Ascending aorta (tissue), 2 donors: ENCODE measurements at regions not wholly inside any gene's neighbourhood (a gene's known extent, or its start where the extent isn't known, plus 50 kb on each side); places are given as distances from the start of the nearest gene placed in this dataset.

Source experiments
- DNase-seq, 2 donors: peaks; one replicate each; pipeline ENCODE4 v3.0.0-alpha.2; 2019; ENCODE audit warnings: low spot score in 2 of 2
- H3K27ac ChIP-seq, 2 donors: fragments of 200-600 bp; sonication (generic); one replicate each; pipeline ENCODE4 v1.5.1; 2016 to 2017; ENCODE audit warnings: mild to moderate bottlenecking in 1 of 2
- H3K27me3 ChIP-seq: fragments of 200-600 bp; sonication (generic); one replicate; pipeline ENCODE4 v1.5.1; 2017
- H3K36me3 ChIP-seq, 2 donors: fragments of 200-600 bp; sonication (generic); one replicate each; pipeline ENCODE4 v1.5.1; 2016
- H3K4me1 ChIP-seq, 2 donors: fragments of 200-600 bp; sonication (generic); one replicate each; pipeline ENCODE4 v1.5.1; 2016 to 2017; ENCODE audit warnings: mild to moderate bottlenecking in 1 of 2
- H3K4me3 ChIP-seq, 2 donors: fragments of 200-600 bp; sonication (generic); one replicate each; pipeline ENCODE4 v1.5.1; 2016 to 2017; ENCODE audit warnings: mild to moderate bottlenecking in 1 of 2
- H3K9me3 ChIP-seq, 2 donors: fragments of 200-600 bp; sonication (generic); one replicate each; pipeline ENCODE4 v1.5.1; 2016
- intact Hi-C: fragments of 100-400 bp; cut with DNase I; formaldehyde crosslinking; loops from one replicate; pipeline ENCODE4 v1.15.1; 2023
- TF ChIP-seq, protein P1 (sequence below), 3 experiments: fragments of 200-600 bp in 2 of 3; fragments of 450-650 bp in 1 of 3; sonication (generic) in 2 of 3; IDR thresholded peaks; one replicate each; pipeline ENCODE4 v1.5.1; 2016 to 2019; ENCODE audit warnings: antibody characterized with exemption in 3 of 3, mild to moderate bottlenecking in 1 of 3, moderate library complexity in 1 of 3

DNA sequence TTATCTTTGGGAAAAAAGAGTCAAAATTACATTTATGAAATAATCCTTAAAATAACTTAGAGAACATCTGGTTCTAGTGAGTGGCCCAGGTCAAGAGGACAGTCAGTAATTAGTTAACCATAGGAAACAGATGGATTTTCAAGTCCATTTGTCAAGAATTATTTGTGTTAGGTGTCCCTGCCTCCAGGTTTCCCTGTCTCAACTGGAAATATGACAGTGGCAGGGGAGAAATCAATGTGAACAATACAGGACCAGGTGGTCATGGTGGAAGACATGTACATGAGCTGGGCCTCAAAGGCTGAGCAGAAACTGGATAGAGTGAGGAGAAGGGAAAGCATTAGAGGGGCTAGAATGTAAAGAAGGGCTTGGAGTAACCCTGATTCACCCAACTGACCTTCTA, 372.6 kb downstream of the VPS13C start:
- H3K9me3 ChIP-seq = no peaks in the 10 kb centered on the region
- TF ChIP-seq, protein P1, sequence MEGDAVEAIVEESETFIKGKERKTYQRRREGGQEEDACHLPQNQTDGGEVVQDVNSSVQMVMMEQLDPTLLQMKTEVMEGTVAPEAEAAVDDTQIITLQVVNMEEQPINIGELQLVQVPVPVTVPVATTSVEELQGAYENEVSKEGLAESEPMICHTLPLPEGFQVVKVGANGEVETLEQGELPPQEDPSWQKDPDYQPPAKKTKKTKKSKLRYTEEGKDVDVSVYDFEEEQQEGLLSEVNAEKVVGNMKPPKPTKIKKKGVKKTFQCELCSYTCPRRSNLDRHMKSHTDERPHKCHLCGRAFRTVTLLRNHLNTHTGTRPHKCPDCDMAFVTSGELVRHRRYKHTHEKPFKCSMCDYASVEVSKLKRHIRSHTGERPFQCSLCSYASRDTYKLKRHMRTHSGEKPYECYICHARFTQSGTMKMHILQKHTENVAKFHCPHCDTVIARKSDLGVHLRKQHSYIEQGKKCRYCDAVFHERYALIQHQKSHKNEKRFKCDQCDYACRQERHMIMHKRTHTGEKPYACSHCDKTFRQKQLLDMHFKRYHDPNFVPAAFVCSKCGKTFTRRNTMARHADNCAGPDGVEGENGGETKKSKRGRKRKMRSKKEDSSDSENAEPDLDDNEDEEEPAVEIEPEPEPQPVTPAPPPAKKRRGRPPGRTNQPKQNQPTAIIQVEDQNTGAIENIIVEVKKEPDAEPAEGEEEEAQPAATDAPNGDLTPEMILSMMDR (IDR thresholded peaks at IDR 0.05) = no peak
- H3K4me3 ChIP-seq = no peak overlapping the region
- H3K27me3 ChIP-seq = no peaks in the 10 kb centered on the region
- intact Hi-C loops = no loop called here
- H3K4me1 ChIP-seq = no peaks in the 10 kb centered on the region
- no peak for DNase-seq
- H3K36me3 ChIP-seq = no peaks in the 10 kb centered on the region
- H3K27ac ChIP-seq = no peak overlapping the region

DNA sequence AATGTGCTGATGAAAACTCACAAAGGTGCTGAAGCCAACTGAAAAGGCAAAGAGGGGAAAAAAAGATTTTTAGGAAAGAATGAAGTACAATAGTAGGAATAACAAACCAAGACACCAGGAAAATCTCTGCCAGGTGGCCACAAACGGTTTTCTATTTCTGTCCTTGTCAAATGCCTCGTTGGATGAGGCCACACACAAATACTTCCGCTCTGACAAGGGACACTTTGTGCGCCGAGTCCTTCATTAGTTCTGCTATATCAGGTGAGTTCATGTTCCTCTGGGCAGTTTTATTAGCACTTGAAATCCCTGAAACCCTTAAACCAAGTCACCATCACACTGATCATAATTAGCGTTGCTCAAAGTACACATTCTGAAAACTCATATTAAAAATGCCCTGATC, 373.1 kb downstream of the VPS13C start:
- TF ChIP-seq, protein P1 (IDR thresholded peaks at IDR 0.05) = no peak
- intact Hi-C loops = no loop called here
- Histone ChIP-seq H3K27ac (no peak overlapping the region), H3K27me3 (no peaks in the 10 kb centered on the region), H3K9me3 (no peaks in the 10 kb centered on the region), H3K36me3 (no peaks in the 10 kb centered on the region), H3K4me1 (no peaks in the 10 kb centered on the region), H3K4me3 (no peak overlapping the region)
- no peak for DNase-seq

DNA sequence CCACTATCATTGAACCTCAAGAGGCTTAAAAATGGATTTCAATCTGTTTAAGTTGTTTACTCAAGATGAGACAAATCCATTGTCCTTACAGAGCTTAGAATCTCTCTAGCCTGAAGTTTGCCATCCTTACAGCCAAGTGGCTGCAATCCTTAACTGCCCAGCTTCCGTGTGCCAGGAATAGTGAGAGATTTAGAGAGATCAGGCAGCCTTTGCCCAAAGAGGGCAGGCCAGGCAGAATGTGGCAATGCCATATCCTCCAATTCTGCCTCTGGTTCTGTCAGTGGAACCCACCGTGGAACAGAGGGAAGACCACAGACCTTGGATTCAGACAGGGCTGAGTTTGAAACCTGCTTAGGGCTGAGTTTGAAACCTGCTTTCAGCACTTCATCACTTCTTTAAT, 374.3 kb downstream of the VPS13C start:
- intact Hi-C loops = no loop called here
- DNase-seq = no peak
- Histone ChIP-seq H3K27ac (no peak overlapping the region), H3K4me3 (no peak overlapping the region), H3K4me1 (no peaks in the 10 kb centered on the region), H3K27me3 (no peaks in the 10 kb centered on the region), H3K9me3 (no peaks in the 10 kb centered on the region), H3K36me3 (no peaks in the 10 kb centered on the region)
- TF ChIP-seq, protein P1 (IDR thresholded peaks at IDR 0.05) = no peak

DNA sequence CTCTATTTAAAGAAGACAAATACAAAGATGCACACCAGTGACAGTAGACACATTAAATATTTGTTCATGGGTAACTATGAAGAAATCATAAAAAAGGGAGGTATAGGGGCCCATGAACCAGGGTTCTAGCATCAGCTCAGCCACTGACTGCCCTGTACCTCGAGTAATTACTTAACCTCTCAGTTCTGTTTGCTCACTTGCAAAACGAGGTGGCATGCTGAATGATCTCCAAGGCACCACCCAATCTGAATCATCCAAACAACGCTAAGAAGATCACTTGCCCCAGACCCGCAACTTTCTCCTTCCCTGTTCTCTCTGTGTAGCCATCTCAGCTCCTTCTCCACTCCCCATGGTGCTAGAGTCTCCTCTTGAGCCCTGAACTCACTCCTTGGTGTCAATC, 374.7 kb downstream of the VPS13C start:
- no peak for DNase-seq
- intact Hi-C loops = no loop called here

DNA sequence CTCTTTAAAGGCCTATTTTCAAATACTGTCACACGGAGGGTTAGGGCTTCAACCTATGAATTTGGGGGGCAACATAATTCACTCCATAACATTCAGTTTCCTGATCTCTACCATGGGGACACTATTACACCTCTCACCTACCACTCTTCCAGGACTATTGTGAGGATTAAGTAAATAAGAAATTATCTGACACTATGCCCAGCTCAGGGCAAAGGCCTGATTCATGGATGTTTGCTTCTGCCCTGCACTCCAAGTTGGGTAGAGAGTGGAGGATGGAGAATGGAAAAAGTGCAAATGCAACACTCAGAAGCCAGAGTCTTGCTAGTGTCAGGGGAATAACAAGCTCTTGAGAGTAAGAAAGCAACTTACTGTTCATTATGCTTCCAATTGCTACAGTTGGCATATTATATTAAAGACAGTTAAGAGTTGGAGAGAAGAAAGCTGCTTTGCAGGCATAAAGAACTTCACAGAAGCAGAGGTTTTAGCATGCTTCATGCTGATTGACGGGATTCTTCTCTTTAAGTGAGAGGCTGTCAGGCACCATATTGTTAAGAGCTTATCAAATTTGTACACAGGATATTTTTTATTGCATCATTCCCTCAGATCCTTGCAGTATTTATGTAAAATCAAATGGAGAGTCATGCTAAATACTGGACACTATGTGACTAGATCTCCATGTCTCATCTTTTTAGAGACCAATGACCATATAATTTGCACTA, 375.3 kb downstream of the VPS13C start:
- Histone ChIP-seq H3K4me3 (no peak overlapping the region), H3K36me3 (no peaks in the 10 kb centered on the region), H3K4me1 (no peaks in the 10 kb centered on the region), H3K27me3 (no peaks in the 10 kb centered on the region), H3K9me3 (no peaks in the 10 kb centered on the region), H3K27ac (no peak overlapping the region)
- intact Hi-C loops = no loop called here
- TF ChIP-seq, protein P1 (IDR thresholded peaks at IDR 0.05) = no peak
- no peak for DNase-seq

More for the DNA sequence above, 374.7 kb downstream of the VPS13C start:
- TF ChIP-seq, protein P1 (IDR thresholded peaks at IDR 0.05) = no peak
- Histone ChIP-seq H3K9me3 (no peaks in the 10 kb centered on the region), H3K27ac (no peak overlapping the region), H3K4me3 (no peak overlapping the region), H3K27me3 (no peaks in the 10 kb centered on the region), H3K36me3 (no peaks in the 10 kb centered on the region), H3K4me1 (no peaks in the 10 kb centered on the region)
